GM23338 (cell line): ENCODE measurements at regions not wholly inside any gene's neighbourhood (a gene's known extent, or its start where the extent isn't known, plus 50 kb on each side); places are given as distances from the start of the nearest gene placed in this dataset.

Source experiments
- ATAC-seq: fragments of 200-7000 bp; cut with Tn5 transposase; 3 replicates; pipeline ENCODE4 v1.9.1; 2020
- DNase-seq: peaks from one replicate; pipeline ENCODE4 v3.0.0-alpha.2; 2015; ENCODE audit warnings: low spot score
- H2AFZ ChIP-seq: fragments of 200-600 bp; sonication (generic); 2 replicates; pipeline ENCODE4 v1.8.0; 2016; ENCODE audit warnings: antibody characterized with exemption, mild to moderate bottlenecking, moderate library complexity
- H3F3A ChIP-seq: fragments of 200-600 bp; sonication (generic); replicated peaks from 2 replicates; pipeline ENCODE4 v1.8.0; 2017; ENCODE audit warnings: antibody characterized with exemption, mixed run types, low read depth
- H3K27ac ChIP-seq: fragments of 200-600 bp; sonication (generic); 2 replicates; pipeline ENCODE4 v1.6.1; 2016; ENCODE audit warnings: low read depth
- H3K27me3 ChIP-seq: fragments of 200-600 bp; sonication (generic); 2 replicates; pipeline ENCODE4 v1.8.0; 2016; ENCODE audit warnings: mild to moderate bottlenecking, mixed run types, moderate library complexity; ENCODE audit not compliant: insufficient read depth
- H3K36me3 ChIP-seq: fragments of 200-600 bp; sonication (generic); 2 replicates; pipeline ENCODE4 v1.8.0; 2016; ENCODE audit warnings: mild to moderate bottlenecking; ENCODE audit not compliant: insufficient read depth
- H3K4me1 ChIP-seq: fragments of 200-600 bp; sonication (generic); 2 replicates; pipeline ENCODE4 v1.8.0; 2016; ENCODE audit warnings: mild to moderate bottlenecking, moderate library complexity; ENCODE audit not compliant: insufficient read depth
- H3K4me2 ChIP-seq: fragments of 200-600 bp; sonication (generic); 2 replicates; pipeline ENCODE4 v1.7.1; 2017; ENCODE audit warnings: mixed run types
- H3K4me3 ChIP-seq: fragments of 200-600 bp; sonication (generic); 2 replicates; pipeline ENCODE4 v1.6.1; 2016; ENCODE audit warnings: mixed run types
- H3K79me2 ChIP-seq: fragments of 200-600 bp; sonication (generic); replicated peaks from 2 replicates; pipeline ENCODE4 v1.8.0; 2017; ENCODE audit warnings: mild to moderate bottlenecking; ENCODE audit not compliant: insufficient read depth
- H3K9me2 ChIP-seq: fragments of 200-600 bp; sonication (generic); 2 replicates; pipeline ENCODE4 v1.8.0; 2017; ENCODE audit not compliant: insufficient read depth
- H4K20me1 ChIP-seq: fragments of 200-600 bp; sonication (generic); replicated peaks from 2 replicates; pipeline ENCODE4 v1.8.0; 2017; ENCODE audit warnings: mild to moderate bottlenecking; ENCODE audit not compliant: insufficient read depth
- H3K27ac Mint-ChIP-seq: 2 replicates; pipeline ENCODE4 v1.8.0; 2020; ENCODE audit warnings: inconsistent platforms, mild to moderate bottlenecking, moderate library complexity, mixed read lengths
- H3K27me3 Mint-ChIP-seq: 3 replicates; pipeline ENCODE4 v1.8.0; 2022; ENCODE audit warnings: low read depth, mild to moderate bottlenecking, moderate library complexity, mixed read lengths, inconsistent platforms; ENCODE audit not compliant: insufficient read depth, poor library complexity
- H3K36me3 Mint-ChIP-seq: 3 replicates; pipeline ENCODE4 v1.8.0; 2021; ENCODE audit warnings: low read depth, mild to moderate bottlenecking, inconsistent platforms, moderate library complexity, mixed read lengths
- H3K4me1 Mint-ChIP-seq: 3 replicates; pipeline ENCODE4 v1.8.0; 2020; ENCODE audit warnings: mild to moderate bottlenecking, inconsistent platforms, mixed read lengths
- H3K4me3 Mint-ChIP-seq: 3 replicates; pipeline ENCODE4 v1.8.0; 2021; ENCODE audit warnings: moderate library complexity, mild to moderate bottlenecking, inconsistent platforms, mixed read lengths
- H3K9me3 Mint-ChIP-seq: 3 replicates; pipeline ENCODE4 v1.8.0; 2020; ENCODE audit warnings: moderate library complexity, mild to moderate bottlenecking, inconsistent platforms, mixed read lengths
- CREB1 ChIP-seq: fragments of 250-450 bp; sonication (Bioruptor Pico); IDR thresholded peaks from 2 replicates; pipeline ENCODE4 v1.5.0; 2020; ENCODE audit warnings: low read depth, mild to moderate bottlenecking, moderate library complexity
- EZH2phosphoT487 ChIP-seq: fragments of 200-600 bp; sonication (generic); IDR thresholded peaks from one replicate; pipeline ENCODE4 v1.8.1; 2018; ENCODE audit warnings: antibody characterized with exemption; ENCODE audit not compliant: unreplicated experiment
- JUNB ChIP-seq: IDR thresholded peaks from one replicate; pipeline ENCODE4 v1.6.1; 2016; ENCODE audit warnings: antibody characterized with exemption; ENCODE audit not compliant: unreplicated experiment
- POLR2AphosphoS5 ChIP-seq: IDR thresholded peaks from 2 replicates; pipeline ENCODE4 v1.6.1; 2016; ENCODE audit warnings: antibody characterized with exemption, low read depth
- STAT1 ChIP-seq: IDR thresholded peaks from one replicate; pipeline ENCODE4 v1.6.1; 2016; ENCODE audit warnings: antibody characterized with exemption; ENCODE audit not compliant: unreplicated experiment
- ZNF114 ChIP-seq: fragments of 250-450 bp; sonication (Bioruptor Pico); IDR thresholded peaks from 2 replicates; pipeline ENCODE4 v1.5.0; 2020; ENCODE audit warnings: mild to moderate bottlenecking, moderate library complexity
- ZNF331 ChIP-seq: fragments of 250-450 bp; sonication (Bioruptor Pico); IDR thresholded peaks from 2 replicates; pipeline ENCODE4 v1.5.0; 2020; ENCODE audit warnings: low read depth, mild to moderate bottlenecking, moderate library complexity
- TF ChIP-seq, protein P1 (sequence below): IDR thresholded peaks from 2 replicates; pipeline ENCODE4 v1.6.1; 2016; ENCODE audit warnings: antibody characterized with exemption
- TF ChIP-seq, protein P2 (sequence below), 2 experiments: fragments of 200-600 bp in 1 of 2; sonication (generic) in 1 of 2; conservative IDR thresholded peaks; 2 replicates each; pipeline versions ENCODE4 v1.5.1 to v1.6.1; 2016 to 2017; ENCODE audit warnings: antibody characterized with exemption in 2 of 2, low read depth in 2 of 2, mild to moderate bottlenecking in 2 of 2, moderate library complexity in 1 of 2
- TF ChIP-seq, protein P3 (sequence below): IDR thresholded peaks from one replicate; pipeline ENCODE4 v1.6.1; 2018; ENCODE audit warnings: antibody characterized with exemption; ENCODE audit not compliant: unreplicated experiment

DNA sequence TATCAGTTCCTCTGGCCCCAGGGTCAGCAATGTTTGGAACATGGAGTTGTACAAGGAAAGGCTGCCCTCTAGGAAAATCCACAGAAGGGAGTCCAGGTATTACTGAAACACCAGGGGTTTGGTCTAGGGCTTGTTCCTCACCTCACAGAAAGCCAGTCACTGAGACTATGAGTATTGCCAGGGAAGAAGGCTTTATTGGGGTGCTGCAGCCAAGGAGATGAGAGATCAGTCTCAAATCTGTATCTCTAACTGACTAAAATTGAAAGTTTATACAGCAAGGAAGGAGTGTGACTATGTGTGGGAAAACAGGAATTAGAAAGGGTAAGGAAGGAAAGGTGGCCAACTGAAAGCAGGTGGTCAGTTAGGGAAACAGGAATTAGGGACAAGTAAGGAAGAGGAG, 172.3 kb downstream of the LYPLAL1 start:
- H3K36me3 ChIP-seq, result no peaks in the 10 kb centered on the region
- no peaks in the 10 kb centered on the region for H3K27me3 Mint-ChIP-seq

DNA sequence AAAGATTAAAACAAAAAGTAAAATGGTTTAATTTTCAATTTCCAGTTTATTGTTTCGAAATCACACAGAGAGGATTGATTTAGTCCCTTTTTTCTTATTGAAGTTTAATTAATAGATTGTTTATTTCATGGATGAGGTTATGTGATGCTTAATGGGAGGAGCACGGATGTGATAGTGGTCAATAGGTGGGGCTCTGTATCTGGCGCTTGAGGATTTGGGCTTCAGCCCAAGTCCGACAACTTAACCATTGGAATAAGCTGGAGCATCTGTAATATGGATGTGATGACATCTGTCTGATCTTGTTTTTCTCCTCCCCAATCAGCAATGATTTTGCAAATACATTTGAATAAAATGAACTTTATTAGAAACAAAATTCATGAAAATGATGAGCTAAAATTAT, 169.2 kb downstream of the LYPLAL1 start:
- H3K4me3 ChIP-seq, result no peak overlapping the region
- Mint-ChIP-seq H3K4me1 (no peaks in the 10 kb centered on the region), H3K27ac (no peak overlapping the region), H3K9me3 (peaks cover 22% of the 10 kb centered on the region), H3K4me3 (no peak overlapping the region), H3K36me3 (peaks cover 7% of the 10 kb centered on the region), H3K27me3 (no peaks in the 10 kb centered on the region)
- no peaks in the 10 kb centered on the region for H3K36me3 ChIP-seq
- no peak overlapping the region for H3K27ac ChIP-seq
- H3K9me2 ChIP-seq, result 0 out of 2 replicates have a peak, but pooled peaks cover 2% of the 10 kb centered on the region
- H3F3A ChIP-seq, result no peaks in the 10 kb centered on the region
- ATAC-seq (no peak), DNase-seq (no peak)
- no peak overlapping the region for H3K4me2 ChIP-seq
- H3K79me2 ChIP-seq, result no peaks in the 10 kb centered on the region
- TF ChIP-seq, protein P1, sequence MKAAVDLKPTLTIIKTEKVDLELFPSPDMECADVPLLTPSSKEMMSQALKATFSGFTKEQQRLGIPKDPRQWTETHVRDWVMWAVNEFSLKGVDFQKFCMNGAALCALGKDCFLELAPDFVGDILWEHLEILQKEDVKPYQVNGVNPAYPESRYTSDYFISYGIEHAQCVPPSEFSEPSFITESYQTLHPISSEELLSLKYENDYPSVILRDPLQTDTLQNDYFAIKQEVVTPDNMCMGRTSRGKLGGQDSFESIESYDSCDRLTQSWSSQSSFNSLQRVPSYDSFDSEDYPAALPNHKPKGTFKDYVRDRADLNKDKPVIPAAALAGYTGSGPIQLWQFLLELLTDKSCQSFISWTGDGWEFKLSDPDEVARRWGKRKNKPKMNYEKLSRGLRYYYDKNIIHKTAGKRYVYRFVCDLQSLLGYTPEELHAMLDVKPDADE, result no peak
- no peak for TF ChIP-seq ZNF114 (CRISPR knock-in tag)
- TF ChIP-seq, protein P2, sequence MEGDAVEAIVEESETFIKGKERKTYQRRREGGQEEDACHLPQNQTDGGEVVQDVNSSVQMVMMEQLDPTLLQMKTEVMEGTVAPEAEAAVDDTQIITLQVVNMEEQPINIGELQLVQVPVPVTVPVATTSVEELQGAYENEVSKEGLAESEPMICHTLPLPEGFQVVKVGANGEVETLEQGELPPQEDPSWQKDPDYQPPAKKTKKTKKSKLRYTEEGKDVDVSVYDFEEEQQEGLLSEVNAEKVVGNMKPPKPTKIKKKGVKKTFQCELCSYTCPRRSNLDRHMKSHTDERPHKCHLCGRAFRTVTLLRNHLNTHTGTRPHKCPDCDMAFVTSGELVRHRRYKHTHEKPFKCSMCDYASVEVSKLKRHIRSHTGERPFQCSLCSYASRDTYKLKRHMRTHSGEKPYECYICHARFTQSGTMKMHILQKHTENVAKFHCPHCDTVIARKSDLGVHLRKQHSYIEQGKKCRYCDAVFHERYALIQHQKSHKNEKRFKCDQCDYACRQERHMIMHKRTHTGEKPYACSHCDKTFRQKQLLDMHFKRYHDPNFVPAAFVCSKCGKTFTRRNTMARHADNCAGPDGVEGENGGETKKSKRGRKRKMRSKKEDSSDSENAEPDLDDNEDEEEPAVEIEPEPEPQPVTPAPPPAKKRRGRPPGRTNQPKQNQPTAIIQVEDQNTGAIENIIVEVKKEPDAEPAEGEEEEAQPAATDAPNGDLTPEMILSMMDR (conservative IDR thresholded peaks at IDR 0.05; ENCODE audit: low read depth in 2 of 2), result peak in 1 of 2 experiments; percentile 30; a peak in 2 of 4 replicates
- no peak overlapping the region for H2AFZ ChIP-seq
- no peaks in the 10 kb centered on the region for H3K27me3 ChIP-seq
- H3K4me1 ChIP-seq, result no peaks in the 10 kb centered on the region
- H4K20me1 ChIP-seq, result no peaks in the 10 kb centered on the region

More for the DNA sequence above, 172.3 kb downstream of the LYPLAL1 start:
- Histone ChIP-seq H3K4me1 (no peaks in the 10 kb centered on the region), H3K9me2 (0 out of 2 replicates have a peak, but pooled peaks cover 2% of the 10 kb centered on the region), H3F3A (no peaks in the 10 kb centered on the region), H3K27ac (no peak overlapping the region), H3K79me2 (no peaks in the 10 kb centered on the region), H4K20me1 (no peaks in the 10 kb centered on the region), H3K4me2 (no peak overlapping the region), H3K27me3 (no peaks in the 10 kb centered on the region), H2AFZ (no peak overlapping the region), H3K4me3 (no peak overlapping the region)
- DNase-seq (no peak), ATAC-seq (no peak)
- Mint-ChIP-seq H3K9me3 (peaks cover 22% of the 10 kb centered on the region), H3K4me1 (no peaks in the 10 kb centered on the region), H3K27ac (no peak overlapping the region), H3K4me3 (no peak overlapping the region), H3K36me3 (peaks cover 7% of the 10 kb centered on the region)
- TF ChIP-seq, protein P3, sequence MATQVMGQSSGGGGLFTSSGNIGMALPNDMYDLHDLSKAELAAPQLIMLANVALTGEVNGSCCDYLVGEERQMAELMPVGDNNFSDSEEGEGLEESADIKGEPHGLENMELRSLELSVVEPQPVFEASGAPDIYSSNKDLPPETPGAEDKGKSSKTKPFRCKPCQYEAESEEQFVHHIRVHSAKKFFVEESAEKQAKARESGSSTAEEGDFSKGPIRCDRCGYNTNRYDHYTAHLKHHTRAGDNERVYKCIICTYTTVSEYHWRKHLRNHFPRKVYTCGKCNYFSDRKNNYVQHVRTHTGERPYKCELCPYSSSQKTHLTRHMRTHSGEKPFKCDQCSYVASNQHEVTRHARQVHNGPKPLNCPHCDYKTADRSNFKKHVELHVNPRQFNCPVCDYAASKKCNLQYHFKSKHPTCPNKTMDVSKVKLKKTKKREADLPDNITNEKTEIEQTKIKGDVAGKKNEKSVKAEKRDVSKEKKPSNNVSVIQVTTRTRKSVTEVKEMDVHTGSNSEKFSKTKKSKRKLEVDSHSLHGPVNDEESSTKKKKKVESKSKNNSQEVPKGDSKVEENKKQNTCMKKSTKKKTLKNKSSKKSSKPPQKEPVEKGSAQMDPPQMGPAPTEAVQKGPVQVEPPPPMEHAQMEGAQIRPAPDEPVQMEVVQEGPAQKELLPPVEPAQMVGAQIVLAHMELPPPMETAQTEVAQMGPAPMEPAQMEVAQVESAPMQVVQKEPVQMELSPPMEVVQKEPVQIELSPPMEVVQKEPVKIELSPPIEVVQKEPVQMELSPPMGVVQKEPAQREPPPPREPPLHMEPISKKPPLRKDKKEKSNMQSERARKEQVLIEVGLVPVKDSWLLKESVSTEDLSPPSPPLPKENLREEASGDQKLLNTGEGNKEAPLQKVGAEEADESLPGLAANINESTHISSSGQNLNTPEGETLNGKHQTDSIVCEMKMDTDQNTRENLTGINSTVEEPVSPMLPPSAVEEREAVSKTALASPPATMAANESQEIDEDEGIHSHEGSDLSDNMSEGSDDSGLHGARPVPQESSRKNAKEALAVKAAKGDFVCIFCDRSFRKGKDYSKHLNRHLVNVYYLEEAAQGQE, result no peak
- TF ChIP-seq ZNF331 (CRISPR knock-in tag) (no peak), POLR2AphosphoS5 (no peak), EZH2phosphoT487 (no peak), JUNB (no peak), STAT1 (no peak), CREB1 (CRISPR knock-in tag) (no peak)
- TF ChIP-seq, protein P2 (conservative IDR thresholded peaks at IDR 0.05; ENCODE audit: low read depth in 2 of 2), result no peak
